PC-3 (cell line): ENCODE measurements at regions not wholly inside any gene's neighbourhood (a gene's known extent, or its start where the extent isn't known, plus 50 kb on each side); places are given as distances from the start of the nearest gene placed in this dataset.

Experiments
- ATAC-seq: fragments of 200-7000 bp; cut with Tn5 transposase; 2 replicates; pipeline ENCODE4 v1.9.1; 2020; ENCODE audit warnings: mild to moderate bottlenecking, moderate library complexity
- BruUV-seq: library from RNA; stranded (reverse); fragments of 400-500 nt; replicated peaks from 2 replicates; lab custom pipeline; 2021; lab: Mats Ljungman, UMichigan
- CTCF ChIA-PET: fragments of 300-600 bp; sonication (Branson Sonifier 250); formaldehyde crosslinking; loops from one replicate; lab custom pipeline; 2022; ENCODE audit warnings: antibody characterized with exemption; lab: Charles Lee
- POLR2A ChIA-PET: fragments of 300-600 bp; sonication (Branson Sonifier 250); formaldehyde crosslinking; loops from one replicate; lab custom pipeline; 2022; ENCODE audit warnings: antibody characterized with exemption; ENCODE audit not compliant: unreplicated experiment; lab: Charles Lee
- DNase-seq: peaks from one replicate; pipeline ENCODE4 v3.0.0-alpha.2; 2015
- H2AFZ ChIP-seq: fragments of 300-600 bp; sonication (generic); 2 replicates; pipeline ENCODE4 v1.6.0; 2016; ENCODE audit warnings: antibody characterized with exemption, low read length
- H3F3A ChIP-seq: fragments of 300-600 bp; sonication (generic); one replicate; pipeline ENCODE4 v1.6.0; 2017; ENCODE audit warnings: antibody characterized with exemption, low read length, control low read depth, mild to moderate bottlenecking; ENCODE audit not compliant: unreplicated experiment
- H3K27ac ChIP-seq: fragments of 300-600 bp; sonication (generic); 2 replicates; pipeline ENCODE4 v1.5.1; 2016; ENCODE audit warnings: mild to moderate bottlenecking, low read length
- H3K27me3 ChIP-seq: fragments of 300-600 bp; sonication (generic); 2 replicates; pipeline ENCODE4 v1.6.1; 2016; ENCODE audit warnings: low read length, mixed read lengths
- H3K36me3 ChIP-seq: fragments of 300-600 bp; sonication (generic); 2 replicates; pipeline ENCODE4 v1.6.1; 2016; ENCODE audit warnings: low read depth, mixed run types, low read length, mixed read lengths
- H3K4me1 ChIP-seq: fragments of 300-600 bp; sonication (generic); 2 replicates; pipeline ENCODE4 v1.5.1; 2016; ENCODE audit warnings: low read length; ENCODE audit not compliant: insufficient read depth
- H3K4me2 ChIP-seq: fragments of 300-600 bp; sonication (generic); 2 replicates; pipeline ENCODE4 v1.6.0; 2016; ENCODE audit warnings: low read length
- H3K4me3 ChIP-seq: fragments of 300-600 bp; sonication (generic); 2 replicates; pipeline ENCODE4 v1.5.1; 2016; ENCODE audit warnings: mild to moderate bottlenecking, low read length, mixed read lengths
- H3K79me2 ChIP-seq: fragments of 300-600 bp; sonication (generic); 2 replicates; pipeline ENCODE4 v1.6.1; 2017; ENCODE audit warnings: low read length, mixed read lengths
- H3K9ac ChIP-seq: fragments of 300-600 bp; sonication (generic); 2 replicates; pipeline ENCODE4 v1.6.0; 2016; ENCODE audit warnings: mild to moderate bottlenecking, low read length
- H3K9me2 ChIP-seq: fragments of 300-600 bp; sonication (generic); replicated peaks from 2 replicates; pipeline ENCODE4 v1.6.1; 2016; ENCODE audit warnings: mixed run types, low read length, mixed read lengths
- H3K9me3 ChIP-seq: fragments of 300-600 bp; sonication (generic); 2 replicates; pipeline ENCODE4 v1.6.1; 2016; ENCODE audit warnings: low read length, mixed read lengths
- H4K20me1 ChIP-seq: fragments of 300-600 bp; sonication (generic); 2 replicates; pipeline ENCODE4 v1.6.1; 2016; ENCODE audit warnings: low read length, mixed read lengths
- CTCF ChIP-seq: fragments of 300-600 bp; sonication (generic); conservative IDR thresholded peaks from 2 replicates; pipeline ENCODE4 v1.5.1; 2017; ENCODE audit warnings: antibody characterized with exemption, low read depth, mild to moderate bottlenecking, low read length
- EZH2 ChIP-seq: fragments of 300-600 bp; sonication (generic); IDR thresholded peaks from one replicate; pipeline ENCODE4 v1.6.1; 2017; ENCODE audit warnings: antibody characterized with exemption, mild to moderate bottlenecking, low read length; ENCODE audit not compliant: unreplicated experiment
- EZH2phosphoT487 ChIP-seq: fragments of 300-600 bp; sonication (generic); IDR thresholded peaks from 2 replicates; pipeline ENCODE4 v1.6.1; 2018; ENCODE audit warnings: mild to moderate bottlenecking, antibody characterized with exemption, low read length, borderline replicate concordance
- intact Hi-C: fragments of 100-400 bp; cut with micrococcal nuclease; formaldehyde crosslinking; loops from 2 replicates; pipeline ENCODE4 v1.9.0; 2023

DNA sequence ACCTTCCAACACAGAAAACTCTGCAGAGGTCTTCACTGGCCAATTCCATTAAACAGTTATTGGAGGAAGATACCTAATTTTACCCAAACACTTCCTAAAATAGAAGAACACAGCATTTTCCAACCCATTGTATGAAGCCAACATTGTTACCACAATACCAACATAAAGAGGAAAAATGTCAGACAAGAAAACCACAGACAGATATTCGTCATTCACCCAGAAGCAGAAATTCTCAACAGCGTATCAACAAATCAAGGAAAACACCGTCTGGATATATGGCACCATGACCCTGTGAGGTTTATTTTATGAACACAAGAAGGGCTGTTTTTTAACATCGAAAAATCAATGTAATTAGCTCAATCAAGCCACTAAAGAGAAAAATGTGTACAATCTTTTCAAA is 255.6 kb downstream of the ASMT start:
- no peaks in the 10 kb centered on the region for H3K79me2 ChIP-seq
- no peak overlapping the region for H3K27ac ChIP-seq
- CTCF ChIA-PET = no interaction called here
- no peak overlapping the region for H3K4me2 ChIP-seq
- H3K9ac ChIP-seq = no peak overlapping the region
- H4K20me1 ChIP-seq = no peaks in the 10 kb centered on the region
- no peaks in the 10 kb centered on the region for H3K9me3 ChIP-seq
- intact Hi-C loops = no loop called here
- ATAC-seq (no peak), DNase-seq (no peak)
- no peaks in the 10 kb centered on the region for H3K9me2 ChIP-seq
- H3K27me3 ChIP-seq = no peaks in the 10 kb centered on the region
- no peaks in the 10 kb centered on the region for H3K4me1 ChIP-seq
- TF ChIP-seq CTCF (no peak), EZH2 (no peak), EZH2phosphoT487 (no peak)
- H3K36me3 ChIP-seq = no peaks in the 10 kb centered on the region
- no TSS peak for BruUV-seq
- no peak overlapping the region for H3K4me3 ChIP-seq
- no peak overlapping the region for H2AFZ ChIP-seq
- POLR2A ChIA-PET = no interaction called here
- no peaks in the 10 kb centered on the region for H3F3A ChIP-seq

DNA sequence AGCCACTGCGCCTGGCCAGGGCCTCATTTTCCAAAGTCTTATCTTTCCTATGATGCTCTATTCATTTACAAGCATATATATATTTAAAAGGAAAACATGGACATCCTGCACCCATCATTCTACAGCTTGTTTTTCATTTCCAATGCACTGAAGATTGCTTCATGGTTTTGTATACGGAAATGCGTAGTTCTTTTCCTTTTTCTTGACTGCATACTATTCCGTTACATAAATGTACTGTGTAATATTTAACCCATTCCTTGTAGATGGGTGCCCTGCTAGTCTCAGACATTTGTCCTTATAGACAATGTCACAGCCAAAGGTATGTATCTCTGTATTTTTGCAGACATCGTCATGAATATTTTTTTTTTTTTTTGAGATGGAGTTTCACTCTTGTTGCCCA is 257.0 kb downstream of the ASMT start:
- H3K4me3 ChIP-seq = no peak overlapping the region
- H3K27ac ChIP-seq = no peak overlapping the region
- no peaks in the 10 kb centered on the region for H3F3A ChIP-seq
- H3K36me3 ChIP-seq = no peaks in the 10 kb centered on the region
- intact Hi-C loops = no loop called here
- ChIA-PET POLR2A (no interaction called here), CTCF (no interaction called here)
- ATAC-seq = no peak
- no peak for DNase-seq
- no peaks in the 10 kb centered on the region for H3K27me3 ChIP-seq
- no peaks in the 10 kb centered on the region for H4K20me1 ChIP-seq
- H2AFZ ChIP-seq = no peak overlapping the region
- H3K9me3 ChIP-seq = no peaks in the 10 kb centered on the region
- no peak overlapping the region for H3K4me2 ChIP-seq
- H3K79me2 ChIP-seq = no peaks in the 10 kb centered on the region
- TF ChIP-seq CTCF = no peak
- no peak for TF ChIP-seq EZH2phosphoT487
- TF ChIP-seq EZH2 = no peak
- H3K9me2 ChIP-seq = no peaks in the 10 kb centered on the region
- H3K4me1 ChIP-seq = no peaks in the 10 kb centered on the region
- no peak overlapping the region for H3K9ac ChIP-seq
- no TSS peak for BruUV-seq

DNA sequence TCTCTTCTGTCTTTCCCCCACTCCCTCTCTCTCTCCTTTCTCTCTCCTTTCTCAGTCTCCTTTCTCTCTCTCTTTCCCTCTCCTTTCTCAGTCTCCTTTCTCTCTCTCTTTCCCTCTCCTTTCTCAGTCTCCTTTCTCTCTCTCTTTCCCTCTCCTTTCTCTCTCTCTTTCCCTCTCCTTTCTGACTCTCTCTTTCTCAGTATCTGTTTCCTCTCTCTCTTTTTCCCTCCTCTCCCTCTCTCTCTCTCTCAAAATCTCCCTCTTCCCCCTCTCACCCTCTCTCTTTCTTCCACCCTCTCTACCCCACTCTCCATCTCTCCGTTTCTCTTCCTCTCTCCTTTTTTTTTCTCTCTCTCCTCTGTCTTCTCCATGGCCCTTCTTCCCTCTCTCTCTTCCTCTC is 258.8 kb downstream of the ASMT start:
- Histone ChIP-seq H3F3A (no peaks in the 10 kb centered on the region), H3K27me3 (no peaks in the 10 kb centered on the region), H3K36me3 (no peaks in the 10 kb centered on the region), H3K4me2 (no peak overlapping the region), H4K20me1 (no peaks in the 10 kb centered on the region), H3K4me3 (no peak overlapping the region), H3K9me2 (no peaks in the 10 kb centered on the region), H2AFZ (no peak overlapping the region), H3K79me2 (no peaks in the 10 kb centered on the region), H3K9me3 (no peaks in the 10 kb centered on the region), H3K4me1 (no peaks in the 10 kb centered on the region), H3K9ac (no peak overlapping the region), H3K27ac (no peak overlapping the region)
- DNase-seq (no peak), ATAC-seq (no peak)
- no peak for TF ChIP-seq CTCF
- no peak for TF ChIP-seq EZH2phosphoT487
- TF ChIP-seq EZH2 = no peak
- POLR2A ChIA-PET = no interaction called here
- no TSS peak for BruUV-seq
- intact Hi-C loops = no loop called here
- CTCF ChIA-PET = no interaction called here
